Panc1 (cell line): ENCODE measurements at regions not wholly inside any gene's neighbourhood (a gene's known extent, or its start where the extent isn't known, plus 50 kb on each side); places are given as distances from the start of the nearest gene placed in this dataset.

Source experiments
- ATAC-seq: fragments of 200-7000 bp; cut with Tn5 transposase; 2 replicates; pipeline ENCODE4 v1.9.1; 2020; ENCODE audit warnings: mild to moderate bottlenecking, moderate library complexity
- BruUV-seq: library from RNA; stranded (reverse); fragments of 400-500 nt; replicated peaks from 2 replicates; lab custom pipeline; 2021; lab: Mats Ljungman, UMichigan
- CTCF ChIA-PET: fragments of 300-600 bp; sonication (Branson Sonifier 250); formaldehyde crosslinking; loops from one replicate; lab custom pipeline; 2022; ENCODE audit warnings: antibody characterized with exemption; lab: Charles Lee
- POLR2A ChIA-PET: fragments of 300-600 bp; sonication (Branson Sonifier 250); formaldehyde crosslinking; loops from one replicate; lab custom pipeline; 2022; ENCODE audit warnings: antibody characterized with exemption; lab: Charles Lee
- DNase-seq: peaks from one replicate; pipeline ENCODE4 v3.0.0-alpha.2; 2010; ENCODE audit warnings: low read depth, low spot score
- H3K27ac ChIP-seq: 2 replicates; pipeline ENCODE4 v1.5.1; 2011; ENCODE audit warnings: mild to moderate bottlenecking, low read length, inconsistent platforms
- H3K27me3 ChIP-seq: fragments of 200-500 bp; sonication (Bioruptor generic); 2 replicates; pipeline ENCODE4 v1.6.0; 2014; ENCODE audit warnings: low read length, inconsistent platforms; ENCODE audit not compliant: control insufficient read depth, insufficient read depth
- H3K36me3 ChIP-seq: fragments of 200-500 bp; sonication (Bioruptor generic); 2 replicates; pipeline ENCODE4 v1.5.1; 2014; ENCODE audit warnings: inconsistent platforms, mild to moderate bottlenecking, low read length, moderate library complexity; ENCODE audit not compliant: control insufficient read depth, insufficient read depth
- H3K4me1 ChIP-seq: 2 replicates; pipeline ENCODE4 v1.5.1; 2011; ENCODE audit warnings: inconsistent platforms, mild to moderate bottlenecking, low read length, moderate library complexity; ENCODE audit not compliant: control insufficient read depth, insufficient read depth
- H3K4me3 ChIP-seq, 2 experiments: 2 replicates each; pipeline ENCODE4 v1.5.1; 2011 to 2012; ENCODE audit warnings: low read depth in 2 of 2, low read length in 2 of 2, mild to moderate bottlenecking in 2 of 2, inconsistent platforms in 1 of 2, moderate library complexity in 1 of 2
- H3K9me3 ChIP-seq: fragments of 200-500 bp; sonication (Bioruptor generic); 2 replicates; pipeline ENCODE4 v1.5.1; 2014; ENCODE audit warnings: low read depth, mild to moderate bottlenecking, inconsistent platforms, low read length, moderate library complexity; ENCODE audit not compliant: control insufficient read depth, insufficient read depth
- CTCF ChIP-seq: fragments of 450-650 bp; IDR thresholded peaks from 2 replicates; pipeline ENCODE4 v1.5.1; 2017; ENCODE audit warnings: mild to moderate bottlenecking
- POLR2AphosphoS5 ChIP-seq: IDR thresholded peaks from 2 replicates; pipeline ENCODE4 v1.6.1; 2012; ENCODE audit warnings: mild to moderate bottlenecking, low read depth, low read length, moderate library complexity
- SIN3A ChIP-seq: IDR thresholded peaks from 2 replicates; pipeline ENCODE4 v1.6.1; 2012; ENCODE audit warnings: low read depth, mild to moderate bottlenecking, low read length, moderate library complexity, borderline replicate concordance; ENCODE audit not compliant: insufficient read depth
- TCF7L2 ChIP-seq: IDR thresholded peaks from 2 replicates; pipeline ENCODE4 v1.6.1; 2011; ENCODE audit warnings: mild to moderate bottlenecking, low read depth, low read length, inconsistent platforms
- in situ Hi-C: cut with HindIII; loops from 2 replicates; pipeline ENCODE4 v1.10.0; 2016; ENCODE audit warnings: low sequenced_read_pairs, low pct_unique_long_range_greater_than_20kb
- intact Hi-C: fragments of 100-400 bp; cut with micrococcal nuclease; formaldehyde crosslinking; loops from one replicate; pipeline ENCODE4 v1.10.0; 2022; ENCODE audit not compliant: unreplicated experiment
- TF ChIP-seq, protein P1 (sequence below), 2 experiments: IDR thresholded peaks; 2 replicates each; pipeline ENCODE4 v1.6.1; 2011 to 2012; ENCODE audit warnings: low read depth in 2 of 2, control low read depth in 1 of 2, low read length in 1 of 2, mild to moderate bottlenecking in 1 of 2, moderate library complexity in 1 of 2; ENCODE audit not compliant: insufficient read depth in 1 of 2

DNA sequence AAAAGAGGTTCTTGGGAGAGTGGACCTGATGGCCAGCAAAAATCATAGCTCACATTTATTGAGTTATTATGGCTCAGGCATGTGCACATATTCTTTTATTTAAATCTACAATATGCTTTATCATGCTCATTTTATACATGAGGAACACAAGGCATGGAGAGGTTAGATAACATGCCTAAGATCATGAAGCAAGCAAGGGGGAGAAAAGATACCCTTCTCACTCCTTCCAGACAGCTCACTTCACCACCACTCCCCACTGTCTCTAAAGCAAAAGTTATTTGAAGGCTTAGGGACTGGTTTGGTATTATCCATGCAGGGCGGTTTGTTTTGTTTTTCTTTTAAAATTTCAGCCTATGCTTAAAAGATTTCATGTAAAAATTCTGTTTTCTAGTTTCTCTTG lies 59.0 kb upstream of the PDE8B start:
- no peak for ATAC-seq
- Histone ChIP-seq H3K4me1 (no peaks in the 10 kb centered on the region), H3K27ac (no peak overlapping the region), H3K4me3 (no peak overlapping the region), H3K36me3 (no peaks in the 10 kb centered on the region), H3K27me3 (peaks cover 4% of the 10 kb centered on the region; the same call in 1 of the 2 replicates), H3K9me3 (no peaks in the 10 kb centered on the region)
- intact Hi-C loops = no loop called here
- no TSS peak for BruUV-seq
- no peak for TF ChIP-seq CTCF
- no peak for TF ChIP-seq POLR2AphosphoS5
- no peak for TF ChIP-seq TCF7L2
- TF ChIP-seq, protein P1, sequence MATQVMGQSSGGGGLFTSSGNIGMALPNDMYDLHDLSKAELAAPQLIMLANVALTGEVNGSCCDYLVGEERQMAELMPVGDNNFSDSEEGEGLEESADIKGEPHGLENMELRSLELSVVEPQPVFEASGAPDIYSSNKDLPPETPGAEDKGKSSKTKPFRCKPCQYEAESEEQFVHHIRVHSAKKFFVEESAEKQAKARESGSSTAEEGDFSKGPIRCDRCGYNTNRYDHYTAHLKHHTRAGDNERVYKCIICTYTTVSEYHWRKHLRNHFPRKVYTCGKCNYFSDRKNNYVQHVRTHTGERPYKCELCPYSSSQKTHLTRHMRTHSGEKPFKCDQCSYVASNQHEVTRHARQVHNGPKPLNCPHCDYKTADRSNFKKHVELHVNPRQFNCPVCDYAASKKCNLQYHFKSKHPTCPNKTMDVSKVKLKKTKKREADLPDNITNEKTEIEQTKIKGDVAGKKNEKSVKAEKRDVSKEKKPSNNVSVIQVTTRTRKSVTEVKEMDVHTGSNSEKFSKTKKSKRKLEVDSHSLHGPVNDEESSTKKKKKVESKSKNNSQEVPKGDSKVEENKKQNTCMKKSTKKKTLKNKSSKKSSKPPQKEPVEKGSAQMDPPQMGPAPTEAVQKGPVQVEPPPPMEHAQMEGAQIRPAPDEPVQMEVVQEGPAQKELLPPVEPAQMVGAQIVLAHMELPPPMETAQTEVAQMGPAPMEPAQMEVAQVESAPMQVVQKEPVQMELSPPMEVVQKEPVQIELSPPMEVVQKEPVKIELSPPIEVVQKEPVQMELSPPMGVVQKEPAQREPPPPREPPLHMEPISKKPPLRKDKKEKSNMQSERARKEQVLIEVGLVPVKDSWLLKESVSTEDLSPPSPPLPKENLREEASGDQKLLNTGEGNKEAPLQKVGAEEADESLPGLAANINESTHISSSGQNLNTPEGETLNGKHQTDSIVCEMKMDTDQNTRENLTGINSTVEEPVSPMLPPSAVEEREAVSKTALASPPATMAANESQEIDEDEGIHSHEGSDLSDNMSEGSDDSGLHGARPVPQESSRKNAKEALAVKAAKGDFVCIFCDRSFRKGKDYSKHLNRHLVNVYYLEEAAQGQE (IDR thresholded peaks at IDR 0.05; ENCODE audit: insufficient read depth in 1 of 2, low read depth in 2 of 2, low read length in 1 of 2) = no peak
- no peak for TF ChIP-seq SIN3A
- CTCF ChIA-PET = no interaction called here
- no peak for DNase-seq
- POLR2A ChIA-PET = no interaction called here
- in situ Hi-C loops = no loop called here

DNA sequence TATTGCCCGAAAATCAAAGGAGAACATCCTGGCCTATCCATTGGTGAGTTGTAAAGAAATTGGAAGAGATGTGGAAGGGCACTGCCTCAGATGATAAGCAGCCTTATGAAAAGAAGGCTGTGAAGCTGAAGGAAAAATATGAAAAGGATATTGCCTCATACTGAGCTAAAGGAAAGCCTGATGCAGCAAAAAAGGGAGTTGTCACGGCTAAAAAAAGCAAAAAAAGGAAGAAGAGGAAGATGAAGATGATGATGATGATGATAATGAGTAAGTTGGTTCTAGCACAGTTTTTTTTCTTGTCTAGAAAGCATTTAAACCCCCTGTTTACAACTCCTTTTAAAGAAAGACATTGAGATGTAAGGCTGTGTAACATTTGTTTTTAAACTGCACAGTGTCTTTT lies 59.8 kb upstream of the ZBED3 start:
- intact Hi-C loops = loop anchor here (10.0 kb wide), 1 partner anchor 278 kb away; no protein-coding TSS in a partner anchor
- POLR2A ChIA-PET = no interaction called here
- in situ Hi-C loops = no loop called here

More for the DNA sequence above, 59.8 kb upstream of the ZBED3 start:
- H3K27ac ChIP-seq = no peak overlapping the region
- peaks cover 3% of the 10 kb centered on the region; the same call in 1 of the 2 replicates for H3K4me1 ChIP-seq
- no peak overlapping the region for H3K4me3 ChIP-seq
- no peak for ATAC-seq
- BruUV-seq = no TSS peak
- CTCF ChIA-PET = no interaction called here
- H3K27me3 ChIP-seq = peaks cover 4% of the 10 kb centered on the region; the same call in 1 of the 2 replicates
- H3K9me3 ChIP-seq = no peaks in the 10 kb centered on the region
- DNase-seq = no peak
- no peaks in the 10 kb centered on the region for H3K36me3 ChIP-seq
- TF ChIP-seq CTCF = no peak
- TF ChIP-seq TCF7L2 = no peak
- TF ChIP-seq POLR2AphosphoS5 = no peak
- TF ChIP-seq, protein P1 (IDR thresholded peaks at IDR 0.05; ENCODE audit: insufficient read depth in 1 of 2, low read depth in 2 of 2, low read length in 1 of 2) = no peak
- TF ChIP-seq SIN3A = no peak
